ENCODE measurements at regions not wholly inside any gene's neighbourhood (a gene's known extent, or its start where the extent isn't known, plus 50 kb on each side); places are given as distances from the start of the nearest gene placed in this dataset.

DNA sequence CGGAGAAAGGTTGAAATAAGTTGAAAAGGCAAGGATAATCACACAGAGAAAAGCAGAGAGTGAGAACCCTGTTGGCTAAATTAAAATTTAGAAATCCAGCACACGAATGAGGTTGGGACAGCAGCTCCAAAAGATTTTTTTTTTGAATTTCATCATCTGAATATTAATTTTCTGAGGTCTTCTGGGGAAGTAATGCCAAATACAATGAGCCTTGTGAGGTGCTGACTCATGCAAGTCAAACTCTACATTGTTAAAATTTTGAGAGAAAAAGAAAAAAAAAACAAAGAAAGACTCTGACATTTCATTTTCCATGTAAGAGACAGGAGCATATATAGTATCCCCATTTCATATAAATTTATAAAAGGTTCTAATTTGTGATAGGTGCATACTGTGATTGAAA lies 614.2 kb upstream of the CDH2 start:
- TF ChIP-seq, protein P1, sequence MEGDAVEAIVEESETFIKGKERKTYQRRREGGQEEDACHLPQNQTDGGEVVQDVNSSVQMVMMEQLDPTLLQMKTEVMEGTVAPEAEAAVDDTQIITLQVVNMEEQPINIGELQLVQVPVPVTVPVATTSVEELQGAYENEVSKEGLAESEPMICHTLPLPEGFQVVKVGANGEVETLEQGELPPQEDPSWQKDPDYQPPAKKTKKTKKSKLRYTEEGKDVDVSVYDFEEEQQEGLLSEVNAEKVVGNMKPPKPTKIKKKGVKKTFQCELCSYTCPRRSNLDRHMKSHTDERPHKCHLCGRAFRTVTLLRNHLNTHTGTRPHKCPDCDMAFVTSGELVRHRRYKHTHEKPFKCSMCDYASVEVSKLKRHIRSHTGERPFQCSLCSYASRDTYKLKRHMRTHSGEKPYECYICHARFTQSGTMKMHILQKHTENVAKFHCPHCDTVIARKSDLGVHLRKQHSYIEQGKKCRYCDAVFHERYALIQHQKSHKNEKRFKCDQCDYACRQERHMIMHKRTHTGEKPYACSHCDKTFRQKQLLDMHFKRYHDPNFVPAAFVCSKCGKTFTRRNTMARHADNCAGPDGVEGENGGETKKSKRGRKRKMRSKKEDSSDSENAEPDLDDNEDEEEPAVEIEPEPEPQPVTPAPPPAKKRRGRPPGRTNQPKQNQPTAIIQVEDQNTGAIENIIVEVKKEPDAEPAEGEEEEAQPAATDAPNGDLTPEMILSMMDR (IDR thresholded peaks at IDR 0.05; ENCODE audit: borderline replicate concordance, extremely low read depth, insufficient read depth), result no peak
- FAIRE-seq (no peak), DNase-seq (no peak)
- no peaks in the 10 kb centered on the region for H3K4me1 ChIP-seq (ENCODE audit: control insufficient read depth in 2 of 3, insufficient read depth in 2 of 3, low read depth in 1 of 3, low read length in 3 of 3)
- H3K27me3 ChIP-seq (ENCODE audit: control insufficient read depth, insufficient read depth, low read length), result no peaks in the 10 kb centered on the region
- no peak overlapping the region for H3K9ac ChIP-seq (ENCODE audit: low read length in 3 of 3)
- no peaks in the 10 kb centered on the region for H3K9me3 ChIP-seq (ENCODE audit: control insufficient read depth in 2 of 3, insufficient read depth in 1 of 3, low read length in 3 of 3)
- intact Hi-C loops (cut with DNase I), result no loop called here
- no peak overlapping the region for H3K4me3 ChIP-seq (ENCODE audit: low read length in 3 of 3)
- no peaks in the 10 kb centered on the region for H3K36me3 ChIP-seq (ENCODE audit: control insufficient read depth in 2 of 3, insufficient read depth in 3 of 3, low read length in 3 of 3)
- H3K27ac ChIP-seq (ENCODE audit: low read depth in 2 of 2, low read length in 2 of 2), result no peak overlapping the region

DNA sequence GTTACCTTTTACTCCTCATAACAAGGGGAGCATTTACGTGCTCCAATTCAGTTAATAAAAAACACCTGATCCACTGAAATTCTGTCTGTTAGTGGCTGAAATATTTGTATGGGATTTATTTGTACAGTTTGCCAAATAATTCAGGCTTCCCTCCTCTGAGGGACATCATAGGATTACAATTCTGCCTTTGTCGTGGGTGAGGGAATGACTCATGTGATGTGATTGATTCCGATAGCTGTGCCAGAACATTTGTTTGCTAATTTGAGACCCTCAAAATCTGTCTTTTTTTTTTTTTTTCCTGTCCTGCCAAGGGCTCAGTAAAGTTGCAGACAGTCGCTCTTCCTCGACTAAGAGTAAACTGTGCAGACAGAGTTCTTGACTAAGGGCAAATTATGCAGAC lies 612.6 kb upstream of the CDH2 start:
- Histone ChIP-seq H3K9ac (ENCODE audit: low read length in 3 of 3) (no peak overlapping the region), H3K36me3 (ENCODE audit: control insufficient read depth in 2 of 3, insufficient read depth in 3 of 3, low read length in 3 of 3) (no peaks in the 10 kb centered on the region), H3K4me1 (ENCODE audit: control insufficient read depth in 2 of 3, insufficient read depth in 2 of 3, low read depth in 1 of 3, low read length in 3 of 3) (no peaks in the 10 kb centered on the region), H3K27ac (ENCODE audit: low read depth in 2 of 2, low read length in 2 of 2) (no peak overlapping the region), H3K4me3 (ENCODE audit: low read length in 3 of 3) (no peak overlapping the region), H3K27me3 (ENCODE audit: control insufficient read depth, insufficient read depth, low read length) (no peaks in the 10 kb centered on the region), H3K9me3 (ENCODE audit: control insufficient read depth in 2 of 3, insufficient read depth in 1 of 3, low read length in 3 of 3) (no peaks in the 10 kb centered on the region)
- DNase-seq (no peak), FAIRE-seq (no peak)
- TF ChIP-seq, protein P1 (IDR thresholded peaks at IDR 0.05; ENCODE audit: borderline replicate concordance, extremely low read depth, insufficient read depth), result no peak
- intact Hi-C loops (cut with DNase I), result no loop called here

DNA sequence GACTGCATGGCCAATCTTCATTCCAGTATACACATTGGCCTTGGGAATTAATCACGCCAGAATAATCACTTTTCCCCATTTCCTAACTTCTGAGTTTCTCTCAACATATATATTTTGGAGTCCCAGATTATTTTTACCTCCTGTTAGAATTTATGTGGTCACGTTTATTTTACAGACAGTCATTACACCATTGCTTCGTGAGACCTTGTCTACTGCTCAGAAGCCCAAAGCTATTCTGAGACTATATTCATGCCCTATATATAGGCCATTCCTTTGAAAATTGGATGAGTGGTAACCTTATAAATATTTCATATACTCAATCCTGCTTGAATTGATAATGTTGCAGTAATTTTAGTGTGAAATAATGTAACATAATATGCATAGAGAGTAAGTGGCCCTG lies 610.0 kb upstream of the CDH2 start:
- TF ChIP-seq, protein P1 (IDR thresholded peaks at IDR 0.05; ENCODE audit: borderline replicate concordance, extremely low read depth, insufficient read depth), result no peak
- H3K9me3 ChIP-seq (ENCODE audit: control insufficient read depth in 2 of 3, insufficient read depth in 1 of 3, low read length in 3 of 3), result no peaks in the 10 kb centered on the region
- no peak for FAIRE-seq

DNA sequence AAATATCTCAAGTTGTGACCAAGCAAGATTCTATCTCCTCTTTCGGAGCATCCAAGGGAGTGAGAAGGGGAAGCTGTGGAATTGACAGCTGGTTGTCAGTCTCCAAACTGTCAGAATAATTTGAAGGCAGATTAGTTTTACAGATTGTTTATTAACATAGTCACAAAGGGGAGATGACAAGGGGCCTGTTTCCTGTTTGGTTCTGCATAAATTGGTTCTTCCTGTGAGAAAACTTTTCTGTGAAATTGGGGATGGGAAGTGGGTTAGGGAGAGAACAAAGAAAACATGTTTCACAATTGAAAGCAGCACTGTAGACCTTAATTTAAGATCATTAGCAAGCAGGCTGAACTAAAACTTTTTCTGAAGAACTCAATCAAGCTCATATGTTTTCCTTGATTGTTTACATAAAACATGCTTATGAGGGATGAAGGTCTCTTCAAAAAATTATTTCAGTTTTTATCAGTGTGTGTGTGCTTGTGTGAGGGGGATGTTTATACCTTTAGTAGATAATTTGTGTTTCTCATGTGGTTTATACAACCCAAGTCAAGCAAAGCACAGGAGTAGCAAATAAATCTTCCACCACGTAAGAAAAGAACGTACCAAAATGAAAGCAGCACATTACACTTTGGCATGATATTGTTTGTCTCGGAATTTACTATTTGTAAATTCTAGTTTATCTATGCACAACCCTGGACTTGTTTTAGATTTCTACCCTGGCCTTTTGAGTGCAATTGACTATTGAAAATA lies 604.9 kb upstream of the CDH2 start:
- H3K27ac ChIP-seq (ENCODE audit: low read depth in 2 of 2, low read length in 2 of 2), result no peak overlapping the region
- H3K9me3 ChIP-seq (ENCODE audit: control insufficient read depth in 2 of 3, insufficient read depth in 1 of 3, low read length in 3 of 3), result no peaks in the 10 kb centered on the region
- intact Hi-C loops (cut with DNase I), result no loop called here
- no peaks in the 10 kb centered on the region for H3K4me1 ChIP-seq (ENCODE audit: control insufficient read depth in 2 of 3, insufficient read depth in 2 of 3, low read depth in 1 of 3, low read length in 3 of 3)
- no peak for FAIRE-seq
- H3K4me3 ChIP-seq (ENCODE audit: low read length in 3 of 3), result no peak overlapping the region
- H3K27me3 ChIP-seq (ENCODE audit: control insufficient read depth, insufficient read depth, low read length), result no peaks in the 10 kb centered on the region
- TF ChIP-seq, protein P1 (IDR thresholded peaks at IDR 0.05; ENCODE audit: borderline replicate concordance, extremely low read depth, insufficient read depth), result no peak
- no peak overlapping the region for H3K9ac ChIP-seq (ENCODE audit: low read length in 3 of 3)
- no peaks in the 10 kb centered on the region for H3K36me3 ChIP-seq (ENCODE audit: control insufficient read depth in 2 of 3, insufficient read depth in 3 of 3, low read length in 3 of 3)
- DNase-seq, result no peak

More for the DNA sequence above, 610.0 kb upstream of the CDH2 start:
- H3K4me3 ChIP-seq (ENCODE audit: low read length in 3 of 3), result no peak overlapping the region
- H3K9ac ChIP-seq (ENCODE audit: low read length in 3 of 3), result no peak overlapping the region
- no peak for DNase-seq
- no peaks in the 10 kb centered on the region for H3K27me3 ChIP-seq (ENCODE audit: control insufficient read depth, insufficient read depth, low read length)
- no peaks in the 10 kb centered on the region for H3K4me1 ChIP-seq (ENCODE audit: control insufficient read depth in 2 of 3, insufficient read depth in 2 of 3, low read depth in 1 of 3, low read length in 3 of 3)
- no peaks in the 10 kb centered on the region for H3K36me3 ChIP-seq (ENCODE audit: control insufficient read depth in 2 of 3, insufficient read depth in 3 of 3, low read length in 3 of 3)
- intact Hi-C loops (cut with DNase I), result no loop called here
- no peak overlapping the region for H3K27ac ChIP-seq (ENCODE audit: low read depth in 2 of 2, low read length in 2 of 2)
